SK-N-SH treated with all-trans-retinoic acid at 6 μM for 48 hours (cell line): ENCODE measurements at regions not wholly inside any gene's neighbourhood (a gene's known extent, or its start where the extent isn't known, plus 50 kb on each side); places are given as distances from the start of the nearest gene placed in this dataset.

ENCODE experiments used
- ARNTL ChIP-seq: fragments of 450-650 bp; formaldehyde crosslinking; IDR thresholded peaks from 2 replicates; pipeline ENCODE4 v1.5.0; 2020; ENCODE audit warnings: low read depth, mild to moderate bottlenecking, moderate library complexity, borderline replicate concordance
- BACH2 ChIP-seq: fragments of 250-450 bp; sonication (Bioruptor Pico); IDR thresholded peaks from 2 replicates; pipeline ENCODE4 v1.9.0; 2021; ENCODE audit warnings: mild to moderate bottlenecking, borderline replicate concordance
- OSR1 ChIP-seq: fragments of 250-450 bp; sonication (Bioruptor Pico); IDR thresholded peaks from 2 replicates; pipeline ENCODE4 v1.8.0; 2022; ENCODE audit warnings: moderate library complexity, mild to moderate bottlenecking, inconsistent platforms
- RARB ChIP-seq: fragments of 250-450 bp; sonication (Bioruptor Pico); IDR thresholded peaks from 2 replicates; pipeline ENCODE4 v1.8.0; 2021; ENCODE audit warnings: mild to moderate bottlenecking, moderate library complexity
- SNAI2 ChIP-seq: fragments of 250-450 bp; sonication (Bioruptor Pico); IDR thresholded peaks from 2 replicates; pipeline ENCODE4 v1.5.0; 2020; ENCODE audit warnings: mild to moderate bottlenecking, moderate library complexity
- ZFP3 ChIP-seq: fragments of 250-450 bp; sonication (Bioruptor Pico); IDR thresholded peaks from 2 replicates; pipeline ENCODE4 v1.5.0; 2020; ENCODE audit warnings: mild to moderate bottlenecking, moderate library complexity
- ZFP30 ChIP-seq: fragments of 450-650 bp; formaldehyde crosslinking; IDR thresholded peaks from 2 replicates; pipeline ENCODE4 v1.5.0; 2022; ENCODE audit warnings: mild to moderate bottlenecking, moderate library complexity
- ZNF565 ChIP-seq: fragments of 450-650 bp; formaldehyde crosslinking; conservative IDR thresholded peaks from 2 replicates; pipeline ENCODE4 v1.5.0; 2020; ENCODE audit warnings: low read depth, mild to moderate bottlenecking, moderate library complexity
- ZNF70 ChIP-seq: fragments of 450-650 bp; formaldehyde crosslinking; IDR thresholded peaks from 2 replicates; pipeline ENCODE4 v1.5.0; 2020; ENCODE audit warnings: mild to moderate bottlenecking, moderate library complexity
- TF ChIP-seq, protein P1 (sequence below): fragments of 250-450 bp; sonication (Bioruptor Pico); IDR thresholded peaks from 2 replicates; pipeline ENCODE4 v1.8.0; 2020; ENCODE audit warnings: mild to moderate bottlenecking, moderate library complexity, borderline replicate concordance
- TF ChIP-seq, protein P2 (sequence below): fragments of 250-450 bp; sonication (Bioruptor Pico); IDR thresholded peaks from 2 replicates; pipeline ENCODE4 v1.5.1; 2020; ENCODE audit warnings: low read depth, mild to moderate bottlenecking, moderate library complexity

GRCh38 chr7:34401776-34402175 lies 256.2 kb upstream of the NPSR1 start:
- TF ChIP-seq ZNF565 (no peak), ARNTL (CRISPR knock-in tag) (no peak), BACH2 (CRISPR knock-in tag) (no peak), ZNF70 (no peak), ZFP30 (CRISPR knock-in tag) (no peak), RARB (CRISPR knock-in tag) (no peak), SNAI2 (CRISPR knock-in tag) (no peak), ZFP3 (CRISPR knock-in tag) (no peak), OSR1 (CRISPR knock-in tag) (no peak)
- TF ChIP-seq, protein P1, sequence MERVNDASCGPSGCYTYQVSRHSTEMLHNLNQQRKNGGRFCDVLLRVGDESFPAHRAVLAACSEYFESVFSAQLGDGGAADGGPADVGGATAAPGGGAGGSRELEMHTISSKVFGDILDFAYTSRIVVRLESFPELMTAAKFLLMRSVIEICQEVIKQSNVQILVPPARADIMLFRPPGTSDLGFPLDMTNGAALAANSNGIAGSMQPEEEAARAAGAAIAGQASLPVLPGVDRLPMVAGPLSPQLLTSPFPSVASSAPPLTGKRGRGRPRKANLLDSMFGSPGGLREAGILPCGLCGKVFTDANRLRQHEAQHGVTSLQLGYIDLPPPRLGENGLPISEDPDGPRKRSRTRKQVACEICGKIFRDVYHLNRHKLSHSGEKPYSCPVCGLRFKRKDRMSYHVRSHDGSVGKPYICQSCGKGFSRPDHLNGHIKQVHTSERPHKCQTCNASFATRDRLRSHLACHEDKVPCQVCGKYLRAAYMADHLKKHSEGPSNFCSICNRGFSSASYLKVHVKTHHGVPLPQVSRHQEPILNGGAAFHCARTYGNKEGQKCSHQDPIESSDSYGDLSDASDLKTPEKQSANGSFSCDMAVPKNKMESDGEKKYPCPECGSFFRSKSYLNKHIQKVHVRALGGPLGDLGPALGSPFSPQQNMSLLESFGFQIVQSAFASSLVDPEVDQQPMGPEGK (CRISPR knock-in tag) = no peak
- TF ChIP-seq, protein P2, sequence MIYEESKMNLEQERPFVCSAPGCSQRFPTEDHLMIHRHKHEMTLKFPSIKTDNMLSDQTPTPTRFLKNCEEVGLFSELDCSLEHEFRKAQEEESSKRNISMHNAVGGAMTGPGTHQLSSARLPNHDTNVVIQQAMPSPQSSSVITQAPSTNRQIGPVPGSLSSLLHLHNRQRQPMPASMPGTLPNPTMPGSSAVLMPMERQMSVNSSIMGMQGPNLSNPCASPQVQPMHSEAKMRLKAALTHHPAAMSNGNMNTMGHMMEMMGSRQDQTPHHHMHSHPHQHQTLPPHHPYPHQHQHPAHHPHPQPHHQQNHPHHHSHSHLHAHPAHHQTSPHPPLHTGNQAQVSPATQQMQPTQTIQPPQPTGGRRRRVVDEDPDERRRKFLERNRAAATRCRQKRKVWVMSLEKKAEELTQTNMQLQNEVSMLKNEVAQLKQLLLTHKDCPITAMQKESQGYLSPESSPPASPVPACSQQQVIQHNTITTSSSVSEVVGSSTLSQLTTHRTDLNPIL (CRISPR knock-in tag) = no peak
